H1 (cell line): ENCODE measurements at regions not wholly inside any gene's neighbourhood (a gene's known extent, or its start where the extent isn't known, plus 50 kb on each side); places are given as distances from the start of the nearest gene placed in this dataset.

Experiments
- ASH2L ChIP-seq: fragments of 200-600, 300-600 bp; sonication (generic); IDR thresholded peaks from one replicate; pipeline ENCODE4 v1.7.1; 2017; ENCODE audit warnings: low read length
- BCL11A ChIP-seq, 2 experiments: IDR thresholded peaks; one replicate each; pipeline ENCODE4 v1.6.1; 2011; ENCODE audit warnings: low read depth in 2 of 2, low read length in 2 of 2, mild to moderate bottlenecking in 2 of 2
- CEBPB ChIP-seq: IDR thresholded peaks from 2 replicates; pipeline ENCODE4 v1.6.1; 2012; ENCODE audit warnings: low read depth, low read length
- TF ChIP-seq, protein P1 (sequence below): IDR thresholded peaks from 2 replicates; pipeline ENCODE4 v1.6.1; 2011; ENCODE audit warnings: low read length, improper control_type of control experiment

DNA sequence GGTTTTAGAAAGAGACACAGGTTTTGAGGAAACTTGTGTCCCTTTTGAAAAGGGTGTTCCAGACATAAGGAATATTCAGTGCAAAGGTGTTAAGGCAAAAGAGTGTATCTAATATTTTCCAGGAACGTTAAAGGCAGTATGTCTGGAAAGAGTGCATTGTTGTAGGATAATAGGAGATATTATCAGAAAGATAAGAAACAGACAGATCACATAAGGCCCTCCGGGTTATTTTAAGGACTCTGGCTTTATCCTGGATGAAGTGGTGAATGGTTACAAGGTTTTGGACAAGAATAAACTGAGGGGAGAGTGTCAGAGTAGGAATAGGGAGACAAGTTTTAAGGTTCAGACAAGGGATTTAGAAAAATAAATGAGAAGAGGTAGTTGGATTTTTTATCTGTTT lies 493.7 kb upstream of the GRM7 start (continued):
- TF ChIP-seq ASH2L (no peak), BCL11A (IDR thresholded peaks at IDR 0.05; ENCODE audit: low read depth in 2 of 2, low read length in 2 of 2) (no peak), CEBPB (no peak)
- TF ChIP-seq, protein P1, sequence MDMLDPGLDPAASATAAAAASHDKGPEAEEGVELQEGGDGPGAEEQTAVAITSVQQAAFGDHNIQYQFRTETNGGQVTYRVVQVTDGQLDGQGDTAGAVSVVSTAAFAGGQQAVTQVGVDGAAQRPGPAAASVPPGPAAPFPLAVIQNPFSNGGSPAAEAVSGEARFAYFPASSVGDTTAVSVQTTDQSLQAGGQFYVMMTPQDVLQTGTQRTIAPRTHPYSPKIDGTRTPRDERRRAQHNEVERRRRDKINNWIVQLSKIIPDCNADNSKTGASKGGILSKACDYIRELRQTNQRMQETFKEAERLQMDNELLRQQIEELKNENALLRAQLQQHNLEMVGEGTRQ: no peak
- TF ChIP-seq, all 59 proteins: peak for 0
